ENCODE measurements at regions not wholly inside any gene's neighbourhood (a gene's known extent, or its start where the extent isn't known, plus 50 kb on each side); places are given as distances from the start of the nearest gene placed in this dataset.

- TF ChIP-seq, protein P1, sequence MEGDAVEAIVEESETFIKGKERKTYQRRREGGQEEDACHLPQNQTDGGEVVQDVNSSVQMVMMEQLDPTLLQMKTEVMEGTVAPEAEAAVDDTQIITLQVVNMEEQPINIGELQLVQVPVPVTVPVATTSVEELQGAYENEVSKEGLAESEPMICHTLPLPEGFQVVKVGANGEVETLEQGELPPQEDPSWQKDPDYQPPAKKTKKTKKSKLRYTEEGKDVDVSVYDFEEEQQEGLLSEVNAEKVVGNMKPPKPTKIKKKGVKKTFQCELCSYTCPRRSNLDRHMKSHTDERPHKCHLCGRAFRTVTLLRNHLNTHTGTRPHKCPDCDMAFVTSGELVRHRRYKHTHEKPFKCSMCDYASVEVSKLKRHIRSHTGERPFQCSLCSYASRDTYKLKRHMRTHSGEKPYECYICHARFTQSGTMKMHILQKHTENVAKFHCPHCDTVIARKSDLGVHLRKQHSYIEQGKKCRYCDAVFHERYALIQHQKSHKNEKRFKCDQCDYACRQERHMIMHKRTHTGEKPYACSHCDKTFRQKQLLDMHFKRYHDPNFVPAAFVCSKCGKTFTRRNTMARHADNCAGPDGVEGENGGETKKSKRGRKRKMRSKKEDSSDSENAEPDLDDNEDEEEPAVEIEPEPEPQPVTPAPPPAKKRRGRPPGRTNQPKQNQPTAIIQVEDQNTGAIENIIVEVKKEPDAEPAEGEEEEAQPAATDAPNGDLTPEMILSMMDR (IDR thresholded peaks at IDR 0.05): no peak
- TF ChIP-seq POLR2A (IDR thresholded peaks at IDR 0.05): no peak
These were observed 178.2 kb downstream of the SEC61B start for GRCh38 chr9:99400184-99400731.
